Esophagus muscularis mucosa (tissue), 4 donors: ENCODE measurements at regions not wholly inside any gene's neighbourhood (a gene's known extent, or its start where the extent isn't known, plus 50 kb on each side); places are given as distances from the start of the nearest gene placed in this dataset.

Experiments used
- DNase-seq: peaks from one replicate; pipeline ENCODE4 v3.0.0-alpha.2; 2017; ENCODE audit errors: extremely low spot score
- H3K27ac ChIP-seq, 4 donors: fragments of 200-600 bp; sonication (generic); replicated peaks in 1 of 4; 1 replicate in 3 of 4; 2 replicates in 1 of 4; pipeline ENCODE4 v1.5.1; 2016 to 2019; ENCODE audit warnings: mild to moderate bottlenecking in 1 of 4
- H3K27me3 ChIP-seq, 4 donors: fragments of 200-600 bp; sonication (generic); one replicate each; pipeline versions ENCODE4 v1.5.1 to v1.6.0; 2016 to 2019
- H3K36me3 ChIP-seq, 4 donors: fragments of 200-600 bp; sonication (generic); one replicate each; pipeline ENCODE4 v1.5.1; 2016 to 2019
- H3K4me1 ChIP-seq, 4 donors: fragments of 200-600 bp; sonication (generic); one replicate each; pipeline ENCODE4 v1.5.1; 2016 to 2019
- H3K4me3 ChIP-seq, 4 donors: fragments of 200-600 bp; sonication (generic); 1 replicate in 2 of 4; 2 replicates in 2 of 4; pipeline ENCODE4 v1.5.1; 2016 to 2019; ENCODE audit warnings: mild to moderate bottlenecking in 4 of 4, moderate library complexity in 1 of 4
- H3K9me3 ChIP-seq, 4 donors: fragments of 200-600 bp; sonication (generic); 1 replicate in 3 of 4; 2 replicates in 1 of 4; pipeline ENCODE4 v1.5.1; 2016 to 2019
- CTCF ChIP-seq, 3 experiments: fragments of 200-600 bp in 2 of 3; fragments of 450-650 bp in 1 of 3; sonication (generic) in 2 of 3; IDR thresholded peaks; one replicate each; pipeline ENCODE4 v1.5.1; 2017 to 2019; ENCODE audit warnings: antibody characterized with exemption in 3 of 3, mild to moderate bottlenecking in 2 of 3, moderate library complexity in 1 of 3
- EP300 ChIP-seq: sonication (generic); formaldehyde crosslinking; IDR thresholded peaks from one replicate; pipeline ENCODE4 v1.6.1; 2017; ENCODE audit warnings: antibody characterized with exemption
- POLR2A ChIP-seq: fragments of 450-650 bp; IDR thresholded peaks from one replicate; pipeline ENCODE4 v1.6.1; 2017; ENCODE audit warnings: antibody characterized with exemption, moderate library complexity, mild to moderate bottlenecking, low read depth
- POLR2AphosphoS5 ChIP-seq, 2 donors: sonication (generic); formaldehyde crosslinking; IDR thresholded peaks; one replicate each; pipeline ENCODE4 v1.6.1; 2017; ENCODE audit warnings: antibody characterized with exemption in 2 of 2
- WGBS: methylation state at CpG from one replicate; pipeline ENCODE4 v1.1.5; 2018; 5-methylcytosine and 5-hydroxymethylcytosine counted together
- intact Hi-C: fragments of 100-400 bp; cut with DNase I; formaldehyde crosslinking; loops from one replicate; pipeline ENCODE4 v1.15.1; 2023

- Histone ChIP-seq H3K4me1 (no peaks in the 10 kb centered on the region), H3K27ac (no peak overlapping the region), H3K9me3 (no peaks in the 10 kb centered on the region), H3K27me3 (no peaks in the 10 kb centered on the region), H3K4me3 (no peak overlapping the region), H3K36me3 (no peaks in the 10 kb centered on the region)
- TF ChIP-seq CTCF (IDR thresholded peaks at IDR 0.05) (no peak), EP300 (no peak), POLR2A (no peak)
- WGBS: 89% methylated on average over 9 of the region's 9 CpGs
- DNase-seq: no peak
- intact Hi-C loops: no loop called here
Measured at GRCh38 chr1:88566615-88567387, 117.3 kb upstream of the PKN2 start.

- DNase-seq: no peak
- intact Hi-C loops: no loop called here
- no peaks in the 10 kb centered on the region for H3K9me3 ChIP-seq
Measured at GRCh38 chr1:88571506-88571905, 112.6 kb upstream of the PKN2 start.

GRCh38 chr1:88579598-88579997 is 104.5 kb upstream of the PKN2 start:
- DNase-seq: no peak
- WGBS: 83% methylated on average over 3 of the region's 3 CpGs

More at GRCh38 chr1:88571506-88571905, 112.6 kb upstream of the PKN2 start:
- Histone ChIP-seq H3K4me3 (no peak overlapping the region), H3K36me3 (no peaks in the 10 kb centered on the region), H3K4me1 (no peaks in the 10 kb centered on the region), H3K27me3 (no peaks in the 10 kb centered on the region), H3K27ac (no peak overlapping the region)
- 79% methylated on average over 1 of the region's 1 CpG for WGBS
- TF ChIP-seq POLR2AphosphoS5 (IDR thresholded peaks at IDR 0.05) (no peak), CTCF (IDR thresholded peaks at IDR 0.05) (no peak), POLR2A (no peak), EP300 (no peak)

GRCh38 chr1:88581703-88582102 is 102.4 kb upstream of the PKN2 start:
- Histone ChIP-seq H3K27ac (no peak overlapping the region), H3K27me3 (no peaks in the 10 kb centered on the region), H3K4me3 (no peak overlapping the region), H3K4me1 (peaks cover 0 to 7% (median 0%) of the 10 kb centered on the region in 4 donors), H3K36me3 (no peaks in the 10 kb centered on the region), H3K9me3 (no peaks in the 10 kb centered on the region)
- TF ChIP-seq POLR2A: no peak
- TF ChIP-seq POLR2AphosphoS5 (IDR thresholded peaks at IDR 0.05): no peak
- TF ChIP-seq EP300: no peak
- no peak for TF ChIP-seq CTCF (IDR thresholded peaks at IDR 0.05)
- no peak for DNase-seq
- intact Hi-C loops: no loop called here
- WGBS: no CpG with 5 or more reads among the region's 2 CpGs

More at GRCh38 chr1:88579598-88579997, 104.5 kb upstream of the PKN2 start:
- Histone ChIP-seq H3K4me1 (peaks cover 0 to 7% (median 0%) of the 10 kb centered on the region in 4 donors), H3K4me3 (no peak overlapping the region), H3K27me3 (no peaks in the 10 kb centered on the region), H3K9me3 (no peaks in the 10 kb centered on the region), H3K36me3 (no peaks in the 10 kb centered on the region), H3K27ac (no peak overlapping the region)
- intact Hi-C loops: no loop called here
- TF ChIP-seq EP300: no peak
- TF ChIP-seq CTCF (IDR thresholded peaks at IDR 0.05): no peak
- no peak for TF ChIP-seq POLR2AphosphoS5 (IDR thresholded peaks at IDR 0.05)
- no peak for TF ChIP-seq POLR2A

GRCh38 chr1:88593358-88593757 is 90.7 kb upstream of the PKN2 start:
- TF ChIP-seq POLR2AphosphoS5 (IDR thresholded peaks at IDR 0.05) (no peak), EP300 (no peak), CTCF (IDR thresholded peaks at IDR 0.05) (no peak), POLR2A (no peak)
- Histone ChIP-seq H3K9me3 (peaks cover 0 to 15% (median 13%) of the 10 kb centered on the region in 4 donors), H3K27ac (no peak overlapping the region), H3K4me3 (no peak overlapping the region), H3K36me3 (no peaks in the 10 kb centered on the region), H3K27me3 (no peaks in the 10 kb centered on the region), H3K4me1 (no peaks in the 10 kb centered on the region)
- DNase-seq: no peak
- intact Hi-C loops: no loop called here
